COR-L47 (cell line): ENCODE measurements at regions not wholly inside any gene's neighbourhood (a gene's known extent, or its start where the extent isn't known, plus 50 kb on each side); places are given as distances from the start of the nearest gene placed in this dataset.

Experiments
- DNase-seq: peaks from one replicate; lab custom pipeline; 2025; lab: John Stamatoyannopoulos, UW

DNA sequence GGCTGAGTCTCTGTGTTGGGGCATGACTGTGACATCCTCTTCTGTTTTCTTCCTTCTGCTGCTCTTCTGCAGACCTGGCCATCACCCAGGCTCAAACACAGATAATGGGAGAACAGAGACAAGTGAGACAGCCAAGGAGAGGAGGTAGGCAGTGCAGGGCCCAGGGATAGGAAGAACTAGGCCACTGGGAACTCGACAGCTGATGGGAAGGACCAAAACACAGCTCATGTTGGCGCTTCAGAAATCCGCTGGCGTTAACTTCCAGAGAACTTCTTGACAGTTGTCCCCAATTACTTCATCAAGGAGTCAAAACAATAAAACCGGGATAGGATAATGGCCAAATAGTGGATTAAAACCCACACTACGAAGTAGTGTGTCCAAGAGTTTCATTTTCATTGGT, 97.0 kb upstream of the PALS2 start:
- no peak for DNase-seq

DNA sequence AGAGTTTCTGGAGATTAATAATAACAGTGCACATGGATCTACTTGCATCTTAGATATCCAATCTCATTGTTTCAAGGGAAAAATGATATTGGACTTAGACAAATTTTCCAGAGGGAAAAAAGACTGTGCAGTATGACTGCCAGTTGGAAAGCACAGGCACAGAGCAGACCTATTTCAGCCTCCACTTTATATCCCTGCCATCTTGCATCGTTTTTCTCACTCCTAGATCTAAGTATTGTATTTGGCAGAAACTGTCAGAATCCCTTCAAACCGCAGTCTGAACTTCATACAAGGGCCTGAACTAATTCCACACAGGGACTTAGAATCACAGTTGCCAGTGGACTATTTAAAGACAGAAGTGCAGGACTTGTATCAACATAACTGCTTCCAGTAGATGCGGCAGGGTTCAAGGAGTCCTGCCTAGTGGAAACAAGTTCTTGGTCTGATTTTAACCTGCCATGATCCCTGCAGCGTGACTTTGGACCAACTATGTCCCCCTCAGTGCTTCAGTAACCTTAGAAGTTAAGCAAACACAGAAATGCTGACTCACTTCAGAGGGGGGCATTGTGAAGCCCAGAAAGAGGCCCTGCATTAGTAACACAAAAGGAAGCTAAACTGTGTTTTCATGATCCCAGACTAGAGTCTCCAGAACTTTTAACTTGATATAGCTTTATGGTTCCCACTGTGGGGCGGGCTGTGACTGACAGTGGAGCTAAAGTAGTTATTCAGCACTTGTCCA, 95.7 kb upstream of the PALS2 start:
- no peak for DNase-seq

DNA sequence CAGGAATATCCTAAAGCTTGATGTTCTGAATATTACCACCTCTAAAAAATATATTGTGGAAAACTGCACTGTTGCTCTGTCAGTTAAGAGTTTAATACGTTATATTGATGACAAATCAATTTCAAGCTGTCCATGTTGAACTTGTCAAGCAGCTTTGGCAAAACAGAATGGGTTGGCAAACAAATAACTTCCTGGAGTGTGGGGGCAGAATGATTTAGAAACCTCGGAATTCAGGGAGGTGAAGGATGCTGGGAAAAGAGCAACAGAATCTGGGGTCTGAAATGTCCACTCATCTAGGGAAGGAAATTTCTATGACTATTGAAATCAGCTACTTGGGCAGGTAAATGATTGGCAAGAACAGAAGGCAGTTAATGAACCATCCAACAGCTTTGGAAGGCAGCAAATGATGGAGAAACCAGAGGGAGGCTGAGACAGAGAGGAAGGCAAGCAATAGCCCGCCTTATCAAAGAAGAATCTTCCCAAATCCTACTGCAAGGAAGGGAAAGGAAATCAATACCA, 95.1 kb upstream of the PALS2 start:
- DNase-seq = no peak

DNA sequence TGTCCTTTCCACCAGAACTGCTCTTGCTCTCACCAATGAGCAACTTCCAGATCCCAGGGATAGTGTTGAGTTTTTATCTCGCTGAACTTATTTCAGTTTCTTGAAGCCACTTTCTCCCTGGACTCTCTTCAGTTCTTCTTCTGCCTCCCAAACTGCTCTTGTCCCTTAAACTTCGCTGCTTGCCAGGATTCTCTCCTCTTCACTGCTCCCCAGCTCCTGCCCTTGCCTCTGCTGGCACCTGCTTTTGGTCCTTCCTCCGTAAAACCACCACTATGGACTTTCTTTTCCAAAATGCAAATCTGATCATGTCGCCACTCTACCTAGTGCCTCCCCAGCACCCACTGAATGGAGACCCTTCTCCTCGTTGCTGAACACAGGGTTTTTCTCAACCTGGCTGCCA, 92.8 kb upstream of the PALS2 start:
- DNase-seq = no peak

DNA sequence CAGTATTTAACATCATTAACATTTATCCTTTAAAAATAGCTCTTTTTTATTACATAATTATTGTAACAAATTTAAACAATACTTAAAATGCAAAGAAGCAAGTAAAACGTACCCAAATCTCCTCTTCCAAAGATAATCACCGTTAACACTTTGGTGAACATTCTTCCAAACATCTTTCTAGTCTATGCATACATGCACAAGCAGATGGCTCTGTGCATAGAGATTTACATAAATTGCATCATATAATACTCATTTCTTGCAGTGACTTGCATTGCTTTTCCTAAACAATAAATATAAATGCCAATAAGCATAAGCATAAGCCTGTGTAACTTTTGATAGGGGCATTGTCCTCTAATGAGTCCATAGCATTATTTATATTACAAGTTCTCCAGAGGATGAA, 89.4 kb upstream of the PALS2 start:
- DNase-seq = no peak

DNA sequence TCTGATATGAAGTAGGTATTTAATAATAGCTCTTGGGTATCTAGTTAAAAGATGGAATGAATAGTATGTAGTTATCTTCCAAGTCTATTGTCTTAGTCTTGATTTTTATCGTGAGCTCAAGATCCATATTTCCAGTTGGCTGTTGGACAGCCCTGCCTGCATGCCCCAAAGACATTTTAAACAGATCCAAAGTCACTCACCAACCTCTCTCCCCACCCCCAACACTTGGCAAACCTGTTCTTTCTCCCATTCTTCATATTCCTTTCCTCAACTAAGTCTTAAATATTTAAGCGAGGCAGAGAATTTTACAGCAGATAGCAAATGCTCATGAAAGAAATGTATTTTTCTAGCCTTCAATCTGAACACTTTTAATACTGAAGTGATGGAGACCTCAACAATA, 80.7 kb upstream of the PALS2 start:
- DNase-seq = no peak

DNA sequence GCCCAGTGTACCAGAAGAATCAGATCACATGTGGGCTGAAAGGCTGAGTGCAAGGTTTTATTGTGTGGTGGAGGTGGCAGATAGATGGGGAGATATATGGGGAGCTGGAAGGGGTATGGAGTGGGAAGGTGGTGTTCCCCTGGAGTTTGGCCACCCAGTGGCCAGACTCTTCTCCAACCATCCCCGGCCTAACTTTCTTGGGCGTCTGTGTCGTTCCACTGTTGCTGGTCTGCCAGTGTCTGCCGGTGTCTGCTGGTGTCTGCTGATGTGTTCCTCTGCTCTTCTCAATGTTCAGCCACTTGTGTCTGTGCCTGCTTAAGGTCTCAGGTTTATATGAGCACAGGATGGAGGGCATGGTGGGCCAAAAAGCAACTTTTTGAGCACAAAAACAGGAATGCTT, 78.4 kb upstream of the PALS2 start:
- DNase-seq = no peak

DNA sequence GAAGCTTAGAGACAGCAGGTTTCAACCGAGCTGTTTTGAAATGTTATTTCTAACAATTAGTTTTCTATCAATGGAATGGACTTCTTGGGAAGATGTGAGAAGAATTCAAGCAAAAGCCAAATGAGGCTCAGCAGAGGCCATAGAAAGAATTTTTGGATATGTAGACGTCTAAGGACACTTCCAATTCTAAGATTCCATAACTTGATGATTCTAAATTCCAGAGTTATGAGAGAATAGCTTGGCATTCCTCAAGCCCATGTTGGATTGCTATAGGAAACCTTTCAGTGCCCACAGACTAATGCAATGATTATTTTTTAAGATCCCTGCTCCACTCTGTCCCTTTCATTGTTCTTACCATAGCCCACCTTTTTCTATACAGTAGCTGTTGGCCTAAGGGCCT, 77.2 kb upstream of the PALS2 start:
- DNase-seq = no peak

DNA sequence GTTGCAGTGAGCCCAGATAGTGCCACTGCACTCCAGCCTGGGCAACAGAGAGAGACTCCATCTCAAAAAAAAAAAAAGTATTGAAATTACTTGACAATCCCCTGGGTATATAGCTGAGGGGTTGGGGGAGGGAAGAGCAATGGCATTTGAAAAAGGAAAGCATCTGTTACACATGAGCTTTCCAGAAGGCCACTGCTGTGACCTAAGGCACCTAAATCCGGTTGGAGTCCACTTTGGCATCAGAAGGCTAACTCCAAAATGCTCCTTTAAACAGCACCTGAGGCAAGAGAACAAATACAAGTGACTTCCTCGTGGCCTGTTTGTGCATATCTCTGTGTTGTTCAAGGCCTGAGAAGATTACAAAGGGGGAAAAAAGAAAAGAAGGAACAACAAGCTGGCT, 74.8 kb upstream of the PALS2 start:
- DNase-seq = no peak

DNA sequence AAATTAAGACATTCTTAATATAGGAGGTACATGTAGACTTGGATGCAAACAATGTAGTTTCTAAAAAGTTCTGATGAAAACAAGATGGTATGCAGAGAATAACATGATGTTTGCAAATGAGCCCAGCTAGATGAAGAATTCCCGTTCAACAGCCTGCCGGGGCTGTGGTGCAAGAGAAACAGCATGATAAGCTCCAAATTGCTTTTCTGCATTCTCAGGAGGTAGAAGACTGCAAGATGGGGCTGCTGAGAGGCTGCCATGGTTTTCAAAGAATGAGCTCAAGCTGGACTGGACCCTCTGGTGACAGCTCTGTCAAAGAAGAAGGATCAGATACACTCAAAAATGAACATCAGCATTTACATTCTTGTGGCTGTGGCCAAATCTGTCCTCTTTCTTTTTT, 73.4 kb upstream of the PALS2 start:
- no peak for DNase-seq

DNA sequence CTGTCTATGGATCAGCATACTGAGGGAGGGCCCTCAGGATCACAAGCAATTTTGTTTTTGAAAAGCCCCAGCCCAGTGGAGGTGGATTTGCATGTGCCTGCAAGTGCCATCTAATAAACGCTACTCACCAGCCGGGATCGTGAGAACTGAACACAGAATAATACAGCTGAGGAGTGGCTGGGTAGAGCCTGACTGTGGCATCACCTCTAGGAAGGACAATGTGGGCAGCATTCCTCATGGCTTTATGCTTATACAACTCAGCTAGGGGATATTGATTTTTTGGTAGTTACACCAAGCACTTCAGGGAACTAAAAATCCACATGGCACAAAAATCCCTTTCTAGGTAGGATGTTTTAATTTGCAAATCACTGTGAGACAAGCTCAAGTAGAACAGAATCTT, 72.7 kb upstream of the PALS2 start:
- no peak for DNase-seq

DNA sequence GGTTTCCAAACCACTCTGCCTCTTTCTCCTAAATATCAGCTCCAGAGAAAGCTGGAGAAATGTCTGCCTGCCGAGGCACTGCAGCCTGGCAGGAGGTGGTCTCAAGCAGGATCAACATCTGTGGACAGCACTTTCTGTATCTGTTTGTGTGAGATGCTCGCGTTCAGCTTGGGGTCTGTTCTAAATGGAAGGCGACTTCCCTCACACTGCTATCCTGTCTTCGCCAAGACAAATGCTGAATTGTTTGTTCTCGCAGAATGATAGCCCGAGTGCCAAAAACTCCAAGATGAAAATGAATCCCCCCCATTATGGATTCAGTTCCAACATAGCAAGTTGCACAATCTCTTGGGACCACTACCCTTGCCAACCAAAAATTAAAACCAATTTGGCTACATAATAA, 72.2 kb upstream of the PALS2 start:
- no peak for DNase-seq

DNA sequence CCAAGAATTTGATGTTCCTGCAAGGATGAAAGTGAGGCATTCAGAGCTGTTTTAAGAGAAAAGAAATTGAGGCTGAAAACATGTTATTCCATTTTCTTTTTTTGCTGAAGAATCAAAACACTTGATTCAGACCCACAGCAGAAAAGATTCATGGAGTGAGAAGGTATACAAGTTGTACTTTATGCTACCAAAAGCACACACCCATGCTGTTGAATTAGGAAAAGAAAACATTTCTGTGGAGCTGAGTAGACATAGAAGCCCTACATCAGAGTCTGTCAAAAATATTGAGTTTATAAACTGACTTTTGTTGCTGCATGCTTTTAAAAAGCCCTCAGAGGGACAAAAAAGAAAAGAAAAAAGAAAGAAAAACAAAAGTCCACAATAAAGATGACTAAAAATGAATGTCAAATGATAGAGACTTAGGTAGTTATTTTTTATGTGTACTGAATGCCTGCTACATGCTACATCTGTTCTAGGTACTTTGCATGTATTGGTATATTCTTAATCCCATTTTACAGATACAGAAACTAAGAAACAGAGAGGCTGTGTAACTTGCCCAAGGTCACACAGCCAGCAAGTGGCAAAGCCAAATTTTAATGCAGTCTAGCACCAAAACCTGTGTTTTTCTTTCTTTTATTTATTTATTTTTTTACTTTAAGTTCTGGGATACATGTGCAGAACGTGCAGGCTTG, 71.7 kb upstream of the PALS2 start:
- no peak for DNase-seq

DNA sequence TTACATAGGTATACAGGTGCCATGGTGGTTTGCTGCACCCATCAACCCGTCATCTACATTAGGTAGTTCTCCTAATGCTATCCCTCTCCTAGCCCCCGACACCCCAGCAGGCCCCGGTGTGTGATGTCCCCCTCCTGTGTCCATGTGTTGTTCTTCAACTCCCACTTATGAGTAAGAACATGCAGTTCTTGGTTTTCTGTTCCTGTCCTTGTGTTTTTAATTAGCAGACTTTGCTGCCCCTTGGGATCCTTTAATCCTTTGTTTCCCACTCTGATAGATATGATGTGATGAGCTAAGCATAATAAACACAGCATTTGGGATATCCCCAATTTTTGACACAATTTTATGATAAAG, 71.1 kb upstream of the PALS2 start:
- DNase-seq = no peak

DNA sequence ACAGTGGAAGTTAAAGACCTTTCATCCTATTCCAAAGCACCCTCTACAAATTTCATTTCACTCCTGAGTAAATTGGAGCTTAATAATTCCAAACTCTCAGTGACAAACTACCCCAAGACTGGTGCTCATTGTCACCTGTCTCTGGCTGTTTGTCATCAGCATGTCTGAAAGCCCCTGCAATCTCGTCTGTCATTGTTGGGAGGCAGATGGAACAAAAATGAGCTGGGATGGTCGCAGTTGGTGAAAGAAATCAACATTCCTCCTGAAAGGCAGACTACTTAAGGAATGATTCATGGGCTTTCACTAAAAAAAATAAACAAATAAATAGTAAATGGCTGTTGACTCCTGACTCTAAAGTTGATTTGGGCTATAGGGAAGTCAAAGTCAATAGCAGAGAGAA, 69.7 kb upstream of the PALS2 start:
- DNase-seq = no peak

DNA sequence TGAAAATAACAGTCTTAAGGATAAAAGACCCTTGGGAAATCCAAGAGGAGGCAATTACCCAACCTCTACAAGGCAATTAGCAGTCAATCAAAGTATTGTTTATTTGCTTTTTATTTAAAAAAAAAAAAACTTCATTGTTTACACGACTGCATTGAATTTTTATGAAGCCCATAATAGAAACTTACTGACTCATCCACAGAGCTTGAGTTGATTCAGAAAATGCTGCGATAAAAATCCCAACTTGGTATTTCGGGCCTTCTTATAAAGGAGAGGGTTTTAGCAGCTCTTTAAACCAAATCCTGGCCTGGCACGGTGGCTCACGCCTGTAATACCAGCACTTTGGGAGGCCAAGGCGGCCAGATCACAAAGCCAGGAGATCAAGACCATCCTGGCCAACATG, 69.2 kb upstream of the PALS2 start:
- DNase-seq = no peak

DNA sequence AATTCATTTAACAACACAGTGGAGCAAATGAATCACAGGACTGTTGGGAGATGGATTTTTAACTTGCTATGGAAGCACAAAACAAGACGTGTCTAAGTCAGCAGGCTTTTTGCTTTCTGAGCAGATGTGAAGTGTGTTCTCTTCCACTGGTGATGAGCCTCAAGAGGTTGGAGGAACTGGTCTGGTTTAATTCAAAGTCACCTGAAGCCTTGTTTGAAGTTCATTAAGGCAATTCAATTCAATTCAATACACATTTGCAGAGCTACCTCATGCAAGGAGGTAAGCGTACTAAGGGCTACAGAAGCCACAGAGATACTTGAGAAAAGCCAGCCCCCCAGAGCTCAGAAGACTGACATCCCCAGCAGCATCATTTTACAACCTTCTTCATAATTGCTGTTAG, 68.4 kb upstream of the PALS2 start:
- no peak for DNase-seq

DNA sequence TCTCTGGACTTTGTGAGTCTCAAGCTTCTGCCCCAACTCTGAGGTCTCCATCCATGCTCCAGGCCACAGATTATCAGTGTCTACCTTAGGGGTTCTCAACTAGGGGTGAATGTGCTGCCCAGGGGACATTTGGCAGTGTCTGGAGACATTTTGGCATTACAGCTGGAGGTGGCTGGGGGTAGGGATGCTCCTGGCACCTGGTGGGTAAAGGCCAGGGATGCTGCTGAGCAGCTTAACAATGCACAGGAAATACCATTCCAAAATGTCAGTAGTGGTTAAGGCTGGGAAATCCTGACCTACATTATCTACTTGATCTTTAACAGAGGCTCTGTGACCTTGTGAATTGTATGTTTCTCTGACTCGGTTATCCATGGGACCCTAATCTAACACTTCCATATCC, 67.3 kb upstream of the PALS2 start:
- no peak for DNase-seq

DNA sequence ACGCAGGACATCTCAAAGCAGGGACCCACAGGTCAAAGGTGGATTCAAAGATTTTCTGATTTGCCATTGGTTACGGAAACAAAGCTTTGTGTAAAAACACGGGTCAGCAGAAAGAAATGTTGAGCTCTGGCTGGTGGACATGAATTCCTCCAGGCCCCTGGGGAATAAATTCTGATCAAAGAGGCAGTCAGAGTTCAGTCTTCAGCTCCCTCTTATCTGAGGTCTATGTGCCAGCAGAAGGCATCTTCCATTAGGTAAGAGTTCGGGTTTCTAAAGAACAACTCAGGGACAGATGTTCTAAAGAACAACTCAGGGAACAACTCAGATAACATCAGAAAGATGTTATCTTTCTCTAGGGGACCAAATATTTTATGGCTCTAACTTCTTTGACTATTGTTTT, 64.9 kb upstream of the PALS2 start:
- no peak for DNase-seq

DNA sequence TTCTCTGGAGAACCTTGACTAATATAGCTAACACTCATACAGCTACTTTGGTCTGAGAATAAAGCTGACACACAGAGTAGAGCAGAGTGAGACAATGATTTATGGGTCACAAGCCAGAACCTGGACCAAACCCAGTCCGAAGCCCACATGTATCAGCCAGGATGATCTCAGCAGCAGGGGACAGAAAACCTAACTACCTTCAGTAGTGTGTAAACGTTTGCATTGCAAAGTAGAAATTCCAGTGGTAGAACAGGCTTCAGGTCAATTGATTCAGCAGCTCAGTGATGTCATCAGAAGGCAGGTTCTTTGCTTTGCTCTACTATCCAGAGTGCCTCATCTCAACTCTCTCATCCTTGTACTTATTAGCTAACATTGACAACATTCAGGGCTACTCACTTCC, 62.5 kb upstream of the PALS2 start:
- no peak for DNase-seq

DNA sequence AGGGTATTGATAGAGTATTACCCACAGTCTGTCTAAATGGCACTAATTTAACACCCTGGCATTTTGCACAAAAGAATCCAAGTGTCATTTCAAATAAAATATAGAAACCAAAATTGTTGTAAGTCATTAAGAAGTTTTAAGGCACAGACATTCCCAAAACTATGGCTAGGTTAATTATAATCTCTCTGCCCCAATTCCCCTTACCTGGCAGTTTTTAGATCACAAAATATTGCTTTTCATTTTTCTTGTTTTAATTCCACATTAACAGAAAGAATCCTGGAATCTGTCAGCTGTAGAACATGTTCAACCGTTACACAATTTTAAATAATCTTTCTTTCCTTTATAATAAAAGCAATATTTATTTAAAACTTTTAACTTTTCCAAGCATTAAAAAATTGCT, 56.1 kb upstream of the PALS2 start:
- DNase-seq = no peak

DNA sequence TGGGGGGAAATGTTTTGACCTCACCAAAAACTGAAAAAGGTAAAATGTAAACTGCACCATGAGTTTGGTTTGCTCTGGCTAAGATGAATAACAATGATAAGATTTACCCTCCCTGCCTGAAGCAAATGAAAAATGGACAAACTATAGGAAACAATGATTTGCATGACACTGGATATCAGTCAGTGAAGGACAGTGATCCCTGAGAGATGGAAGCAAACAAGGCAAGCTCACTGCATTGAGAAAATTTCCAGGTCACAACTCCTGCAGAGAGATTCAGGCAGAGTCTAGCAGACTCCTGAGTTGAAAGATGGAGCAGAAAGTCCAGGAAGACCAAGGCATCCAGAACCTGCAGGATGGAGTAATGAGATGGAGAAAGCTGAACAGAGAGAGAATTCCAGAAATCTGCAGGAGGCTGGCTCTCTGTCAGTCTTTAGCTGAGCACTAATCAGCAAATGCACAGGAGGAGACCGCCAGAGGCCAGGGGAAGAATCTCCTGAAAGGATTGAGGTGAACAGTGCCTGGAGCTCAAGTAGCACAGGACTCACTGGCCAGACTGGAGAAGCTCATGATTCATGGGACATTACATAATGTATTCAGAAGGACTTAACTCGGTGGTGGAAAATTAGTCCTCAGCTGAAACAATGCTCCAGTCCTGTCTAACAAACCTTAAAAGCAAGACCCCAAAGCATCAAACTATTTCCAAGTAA, 51.2 kb upstream of the PALS2 start:
- DNase-seq = no peak
